GM19372 (cell line): ENCODE measurements at regions not wholly inside any gene's neighbourhood (a gene's known extent, or its start where the extent isn't known, plus 50 kb on each side); places are given as distances from the start of the nearest gene placed in this dataset.

Experiments
- ATAC-seq: cut with Tn5 transposase; IDR thresholded peaks from one replicate; pipeline ENCODE4 v1.9.1; 2021; ENCODE audit warnings: mild to moderate bottlenecking, low read depth, moderate library complexity; ENCODE audit not compliant: unreplicated experiment

- no peak for ATAC-seq
These were observed 2201.2 kb downstream of the ARAP2 start for GRCh38 chr4:34043131-34043530.

- ATAC-seq: no peak
These were observed 2197.7 kb downstream of the ARAP2 start for GRCh38 chr4:34046580-34046979.

GRCh38 chr4:34047363-34047762, 2197.0 kb downstream of the ARAP2 start:
- no peak for ATAC-seq

GRCh38 chr4:34066126-34066525, 2178.2 kb downstream of the ARAP2 start:
- ATAC-seq: no peak

GRCh38 chr4:34091451-34091850, 2152.9 kb downstream of the ARAP2 start:
- ATAC-seq: no peak

- ATAC-seq: no peak
These were observed 2150.2 kb downstream of the ARAP2 start for GRCh38 chr4:34094114-34094513.

- ATAC-seq: no peak
These were observed 2139.0 kb downstream of the ARAP2 start for GRCh38 chr4:34105311-34105710.

- ATAC-seq: no peak
These were observed 2135.9 kb downstream of the ARAP2 start for GRCh38 chr4:34108391-34108790.

- no peak for ATAC-seq
These were observed 2131.7 kb downstream of the ARAP2 start for GRCh38 chr4:34112573-34112972.

- ATAC-seq: no peak
These were observed 2105.9 kb downstream of the ARAP2 start for GRCh38 chr4:34138385-34138784.

GRCh38 chr4:34139346-34139745, 2105.0 kb downstream of the ARAP2 start:
- no peak for ATAC-seq

- ATAC-seq: no peak
These were observed 2095.9 kb downstream of the ARAP2 start for GRCh38 chr4:34148322-34148908.

- ATAC-seq: no peak
These were observed 2086.8 kb downstream of the ARAP2 start for GRCh38 chr4:34157547-34157946.

- ATAC-seq: no peak
These were observed 2085.4 kb downstream of the ARAP2 start for GRCh38 chr4:34158878-34159277.

- ATAC-seq: no peak
These were observed 2073.4 kb downstream of the ARAP2 start for GRCh38 chr4:34170946-34171345.

GRCh38 chr4:34176609-34177008, 2067.7 kb downstream of the ARAP2 start:
- ATAC-seq: no peak

GRCh38 chr4:34178476-34178875, 2065.8 kb downstream of the ARAP2 start:
- no peak for ATAC-seq

- ATAC-seq: no peak
These were observed 2062.9 kb downstream of the ARAP2 start for GRCh38 chr4:34181311-34181841.

- no peak for ATAC-seq
These were observed 2062.4 kb downstream of the ARAP2 start for GRCh38 chr4:34181891-34182290.

- no peak for ATAC-seq
These were observed 2062.0 kb downstream of the ARAP2 start for GRCh38 chr4:34182306-34182705.

- no peak for ATAC-seq
These were observed 2060.4 kb downstream of the ARAP2 start for GRCh38 chr4:34183926-34184325.

- no peak for ATAC-seq
These were observed 2057.3 kb downstream of the ARAP2 start for GRCh38 chr4:34187056-34187455.

- no peak for ATAC-seq
These were observed 2052.9 kb downstream of the ARAP2 start for GRCh38 chr4:34191443-34191842.
